Tibial nerve (tissue), 4 donors: ENCODE measurements at regions not wholly inside any gene's neighbourhood (a gene's known extent, or its start where the extent isn't known, plus 50 kb on each side); places are given as distances from the start of the nearest gene placed in this dataset.

Experiments
- DNase-seq, 2 donors: peaks; one replicate each; pipeline ENCODE4 v3.0.0-alpha.2; 2019; ENCODE audit warnings: low spot score in 2 of 2
- H3K27ac ChIP-seq, 4 donors: fragments of 200-600 bp; sonication (generic) in 3 of 4; one replicate each; pipeline ENCODE4 v1.5.1; 2017 to 2019; ENCODE audit warnings: mild to moderate bottlenecking in 1 of 4
- H3K27me3 ChIP-seq, 2 donors: fragments of 200-600 bp; sonication (generic) in 1 of 2; one replicate each; pipeline versions ENCODE4 v1.5.1 to v1.6.0; 2017 to 2019
- H3K36me3 ChIP-seq, 3 donors: fragments of 200-600 bp; sonication (generic); one replicate each; pipeline ENCODE4 v1.5.1; 2018 to 2019
- H3K4me1 ChIP-seq, 4 donors: fragments of 200-600 bp; sonication (generic) in 3 of 4; one replicate each; pipeline ENCODE4 v1.5.1; 2017 to 2019
- H3K4me3 ChIP-seq, 4 donors: fragments of 200-600 bp; sonication (generic) in 3 of 4; one replicate each; pipeline ENCODE4 v1.5.1; 2017 to 2019; ENCODE audit warnings: mild to moderate bottlenecking in 1 of 4, moderate library complexity in 1 of 4
- H3K9me3 ChIP-seq, 4 donors: fragments of 200-600 bp; sonication (generic) in 3 of 4; one replicate each; pipeline ENCODE4 v1.5.1; 2017 to 2019
- CTCF ChIP-seq, 5 experiments: fragments of 200-600 bp in 3 of 5; fragments of 450-650 bp in 2 of 5; sonication (generic) in 3 of 5; IDR thresholded peaks; one replicate each; pipeline ENCODE4 v1.5.1; 2016 to 2019; ENCODE audit warnings: antibody characterized with exemption in 5 of 5, mild to moderate bottlenecking in 3 of 5, moderate library complexity in 2 of 5
- EP300 ChIP-seq, 2 donors: sonication (generic); formaldehyde crosslinking; IDR thresholded peaks; one replicate each; pipeline ENCODE4 v1.6.1; 2017; ENCODE audit warnings: antibody characterized with exemption in 2 of 2, mild to moderate bottlenecking in 1 of 2
- POLR2A ChIP-seq, 2 donors: fragments of 450-650 bp; IDR thresholded peaks; one replicate each; pipeline ENCODE4 v1.6.1; 2017; ENCODE audit warnings: antibody characterized with exemption in 2 of 2, mild to moderate bottlenecking in 2 of 2, moderate library complexity in 2 of 2
- WGBS, 2 donors: methylation state at CpG; one replicate each; pipeline ENCODE4 v1.1.5; 2018; 5-methylcytosine and 5-hydroxymethylcytosine counted together

GRCh38 chr4:166230841-166231240 lies 357.8 kb downstream of the TLL1 start:
- DNase-seq: no peak
- WGBS, 2 donors: 40 to 59% methylated on average over 1 of the region's 1 CpG

GRCh38 chr4:166239354-166239753 lies 366.3 kb downstream of the TLL1 start:
- TF ChIP-seq EP300 (IDR thresholded peaks at IDR 0.05) (no peak), CTCF (IDR thresholded peaks at IDR 0.05) (no peak), POLR2A (IDR thresholded peaks at IDR 0.05) (no peak)
- Histone ChIP-seq H3K4me1 (no peaks in the 10 kb centered on the region), H3K4me3 (no peak overlapping the region), H3K27me3 (no peaks in the 10 kb centered on the region), H3K36me3 (no peaks in the 10 kb centered on the region), H3K9me3 (no peaks in the 10 kb centered on the region), H3K27ac (no peak overlapping the region)
- no peak for DNase-seq
- 84% methylated on average over 4 of the region's 4 CpGs for WGBS, 2 donors

More at GRCh38 chr4:166230841-166231240, 357.8 kb downstream of the TLL1 start:
- Histone ChIP-seq H3K9me3 (peaks cover 0 to 11% (median 0%) of the 10 kb centered on the region in 4 donors), H3K27me3 (no peaks in the 10 kb centered on the region), H3K36me3 (no peaks in the 10 kb centered on the region), H3K4me1 (no peaks in the 10 kb centered on the region), H3K27ac (no peak overlapping the region), H3K4me3 (no peak overlapping the region)
- TF ChIP-seq CTCF (IDR thresholded peaks at IDR 0.05) (no peak), EP300 (IDR thresholded peaks at IDR 0.05) (no peak), POLR2A (IDR thresholded peaks at IDR 0.05) (no peak)

- no peak for TF ChIP-seq EP300 (IDR thresholded peaks at IDR 0.05)
- TF ChIP-seq POLR2A (IDR thresholded peaks at IDR 0.05): no peak
- peak in 2 of 5 experiments; percentile 5 to 12 for TF ChIP-seq CTCF (IDR thresholded peaks at IDR 0.05)
- H3K9me3 ChIP-seq: no peaks in the 10 kb centered on the region
- DNase-seq: no peak
- H3K4me1 ChIP-seq: no peaks in the 10 kb centered on the region
- H3K27ac ChIP-seq: no peak overlapping the region
- 76 to 80% methylated on average over 4 of the region's 4 CpGs for WGBS, 2 donors
- H3K36me3 ChIP-seq: no peaks in the 10 kb centered on the region
- no peaks in the 10 kb centered on the region for H3K27me3 ChIP-seq
- H3K4me3 ChIP-seq: no peak overlapping the region
Measured at GRCh38 chr4:166252487-166253402, 379.7 kb downstream of the TLL1 start.

- Histone ChIP-seq H3K9me3 (no peaks in the 10 kb centered on the region), H3K4me1 (no peaks in the 10 kb centered on the region), H3K36me3 (no peaks in the 10 kb centered on the region), H3K4me3 (no peak overlapping the region), H3K27me3 (no peaks in the 10 kb centered on the region), H3K27ac (no peak overlapping the region)
- TF ChIP-seq EP300 (IDR thresholded peaks at IDR 0.05): no peak
- TF ChIP-seq CTCF (IDR thresholded peaks at IDR 0.05): no peak
- no peak for TF ChIP-seq POLR2A (IDR thresholded peaks at IDR 0.05)
- DNase-seq: no peak
- 71 to 83% methylated on average over 2 of the region's 2 CpGs for WGBS, 2 donors
Measured at GRCh38 chr4:166257276-166257675, 384.2 kb downstream of the TLL1 start.

GRCh38 chr4:166257891-166258290 lies 384.9 kb downstream of the TLL1 start:
- DNase-seq: no peak
- Histone ChIP-seq H3K27ac (no peak overlapping the region), H3K4me3 (no peak overlapping the region), H3K27me3 (no peaks in the 10 kb centered on the region), H3K9me3 (no peaks in the 10 kb centered on the region), H3K4me1 (no peaks in the 10 kb centered on the region), H3K36me3 (no peaks in the 10 kb centered on the region)
- WGBS, 2 donors: 45 to 52% methylated on average over 4 of the region's 4 CpGs
- TF ChIP-seq CTCF (IDR thresholded peaks at IDR 0.05) (no peak), POLR2A (IDR thresholded peaks at IDR 0.05) (no peak), EP300 (IDR thresholded peaks at IDR 0.05) (no peak)
